Stimulated activated CD8-positive, alpha-beta memory T cell treated with anti-CD3 and anti-CD28 coated beads, Interleukin-4, amount 100 ng/mL, for 24 hours (primary cell): ENCODE measurements at regions not wholly inside any gene's neighbourhood (a gene's known extent, or its start where the extent isn't known, plus 50 kb on each side); places are given as distances from the start of the nearest gene placed in this dataset.
"Not testable (repeated sequence)": the region's sequence is repeated elsewhere in the genome, so short reads cannot be mapped to it uniquely, and the experiment has no call there.

Experiments used
- DNase-seq: peaks from one replicate; pipeline ENCODE4 v3.0.0-alpha.2; 2020; ENCODE audit warnings: low read depth

- not testable (repeated sequence) for DNase-seq
Observed at GRCh38 chr10:130718744-130719447, 582.7 kb downstream of the GLRX3 start.

GRCh38 chr10:130719448-130719752 lies 583.2 kb downstream of the GLRX3 start:
- DNase-seq: no peak

DNA sequence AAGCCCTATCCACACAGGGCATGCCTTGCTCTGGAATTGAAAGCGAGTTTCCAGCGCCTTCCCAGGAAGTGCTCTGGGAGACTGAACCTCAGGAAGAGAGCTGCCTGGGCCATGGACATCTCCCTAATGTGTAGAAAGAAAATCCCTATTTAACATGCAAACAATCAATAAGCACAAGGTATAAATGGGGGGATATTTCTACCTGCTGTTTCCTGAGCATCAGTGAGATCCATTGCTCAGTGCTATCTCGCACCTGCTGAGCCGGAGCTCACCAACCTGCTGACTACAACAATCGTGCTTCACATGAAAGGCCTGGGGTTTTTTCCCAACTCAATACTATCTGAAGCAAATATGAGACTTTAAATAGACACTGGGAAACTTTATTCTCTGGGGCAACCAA lies 584.0 kb downstream of the GLRX3 start:
- DNase-seq: no peak

- DNase-seq: no peak
Observed at GRCh38 chr10:130721971-130722370, 585.8 kb downstream of the GLRX3 start.

DNA sequence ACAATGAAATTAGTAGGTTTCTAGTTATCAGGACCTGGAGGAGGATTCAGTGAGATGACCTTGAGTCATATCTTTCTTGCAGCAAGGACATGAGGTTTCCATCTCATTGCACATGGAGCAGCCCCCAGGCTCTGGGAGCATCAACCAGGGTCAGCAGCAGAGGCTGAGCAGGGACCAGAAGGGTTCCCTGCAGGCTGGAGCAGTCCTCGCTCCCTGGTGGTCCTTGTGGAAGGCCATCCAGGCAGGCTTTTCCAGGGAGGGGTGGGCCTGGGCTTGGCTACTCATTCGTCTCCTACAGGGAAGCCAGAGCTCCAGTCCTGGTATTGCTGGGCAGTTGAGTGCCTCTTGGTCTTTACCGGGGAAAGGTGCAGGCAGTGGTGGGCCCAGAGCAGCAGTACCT lies 587.5 kb downstream of the GLRX3 start:
- DNase-seq: no peak

DNA sequence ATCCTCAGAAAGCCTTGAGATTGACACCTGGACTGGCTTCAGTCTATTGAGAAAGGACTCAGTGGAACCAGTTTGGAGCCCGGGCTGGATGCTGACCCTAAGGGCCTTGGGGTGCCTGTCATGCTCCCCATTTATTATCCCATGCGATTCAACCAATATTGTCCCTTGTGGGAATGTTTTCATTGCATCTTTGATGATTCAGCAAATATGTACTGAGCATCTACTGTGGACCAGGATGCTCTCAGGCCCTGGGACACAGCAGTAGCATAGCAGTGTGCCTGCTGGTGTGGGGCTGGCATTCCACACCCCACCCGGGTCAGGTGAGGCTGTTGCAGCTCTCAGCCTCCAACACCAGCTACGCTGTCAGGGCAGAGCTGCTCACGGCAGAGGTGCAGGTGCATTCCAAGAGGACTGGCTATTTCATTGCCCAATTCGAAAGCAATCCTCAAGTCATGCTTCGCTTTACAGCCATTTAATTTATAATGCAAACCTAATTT lies 586.0 kb downstream of the TCERG1L start:
- no peak for DNase-seq

DNA sequence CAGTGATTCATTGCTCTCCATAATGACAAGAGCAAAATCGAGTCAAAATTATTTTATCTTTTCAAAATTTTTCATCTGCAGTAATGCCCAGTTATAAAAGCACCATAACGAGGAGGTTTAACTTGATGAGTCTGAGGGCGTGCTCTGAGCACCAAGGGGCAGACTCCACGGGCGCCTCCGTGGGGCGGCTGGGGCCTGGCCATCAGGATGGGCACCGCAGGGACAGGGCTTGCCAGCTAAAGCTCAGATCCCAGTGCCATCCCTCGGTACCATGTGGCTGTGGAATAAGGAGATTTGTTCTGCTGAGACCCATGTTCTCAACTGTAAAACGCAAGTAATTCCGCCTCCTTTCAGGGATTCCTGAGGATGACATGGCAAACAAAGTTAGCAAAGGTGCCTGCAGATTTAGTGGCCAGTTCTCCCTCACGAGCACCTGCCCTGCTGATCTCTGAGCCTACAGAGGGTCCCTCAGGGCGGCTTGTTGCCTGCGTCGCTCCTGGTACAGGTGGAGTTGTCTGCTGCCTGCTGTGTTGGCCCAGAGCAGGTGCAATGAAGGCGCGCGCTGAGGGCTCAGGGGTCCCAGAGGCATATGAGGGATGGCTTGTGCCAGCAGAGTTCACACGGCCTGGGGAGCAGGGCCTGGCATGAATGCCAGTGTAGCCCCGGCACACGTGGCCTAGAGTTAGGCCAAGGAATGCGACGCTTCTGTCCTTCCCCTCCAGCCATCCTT lies 584.4 kb downstream of the TCERG1L start:
- no peak for DNase-seq

DNA sequence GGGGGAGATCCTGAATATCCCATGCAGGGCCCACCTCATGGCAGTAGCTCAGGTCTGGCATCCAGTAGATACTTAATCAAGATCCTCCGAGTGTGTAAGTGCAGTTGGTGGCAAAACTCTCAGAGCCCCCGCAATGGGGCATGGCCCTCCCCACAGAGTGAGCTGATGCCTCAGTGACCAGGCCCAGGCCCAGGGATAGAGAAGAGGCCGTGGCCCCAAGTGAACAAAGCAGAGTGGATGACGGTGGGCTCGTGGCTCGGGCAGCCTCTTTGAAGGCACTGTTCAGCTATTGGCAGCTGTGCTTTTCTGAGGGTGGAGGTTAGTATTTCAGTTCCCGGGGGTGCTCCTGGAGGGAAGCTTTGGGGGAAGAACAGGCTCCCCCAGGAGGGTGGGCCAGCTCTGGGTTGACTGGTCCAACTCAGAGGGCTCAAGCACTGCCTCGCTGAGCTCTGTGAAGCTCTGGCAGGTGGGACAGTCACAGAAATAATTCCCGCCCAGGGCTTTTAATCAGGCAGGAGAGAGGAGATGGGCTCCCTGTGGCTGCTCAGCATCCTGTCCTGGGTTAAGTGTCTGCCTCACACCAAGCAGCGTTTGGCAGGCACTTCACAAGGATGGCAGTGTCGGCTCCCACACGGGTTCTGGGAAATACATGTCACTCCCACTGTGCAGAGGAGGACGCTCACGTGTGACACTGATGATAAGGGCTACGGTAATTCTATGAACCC lies 583.6 kb downstream of the TCERG1L start:
- DNase-seq: no peak

- DNase-seq: no peak
Observed at GRCh38 chr10:130728531-130729215, 582.8 kb downstream of the TCERG1L start.

- no peak for DNase-seq
Observed at GRCh38 chr10:130729876-130730275, 581.6 kb downstream of the TCERG1L start.

DNA sequence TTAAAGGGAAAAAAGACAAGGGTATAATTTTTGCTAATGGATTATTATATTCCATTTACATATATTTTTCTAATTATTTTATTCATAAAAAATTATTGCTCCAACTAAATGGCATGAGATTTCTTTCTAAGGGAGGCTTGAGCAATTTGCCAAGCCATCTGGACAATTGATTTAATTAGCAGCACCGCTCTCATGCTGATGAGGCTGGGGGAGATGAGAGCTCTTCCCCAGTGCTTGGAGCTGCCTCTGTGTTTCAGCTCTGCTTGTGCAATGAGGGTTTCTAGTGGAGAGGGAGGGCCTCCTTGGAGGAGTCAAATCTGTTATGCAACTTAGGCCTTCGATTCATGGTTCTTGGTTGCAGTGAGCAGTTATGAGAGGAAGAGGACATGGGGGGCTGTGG lies 574.3 kb downstream of the TCERG1L start:
- DNase-seq: no peak

GRCh38 chr10:130737621-130738020 lies 573.9 kb downstream of the TCERG1L start:
- DNase-seq: no peak

DNA sequence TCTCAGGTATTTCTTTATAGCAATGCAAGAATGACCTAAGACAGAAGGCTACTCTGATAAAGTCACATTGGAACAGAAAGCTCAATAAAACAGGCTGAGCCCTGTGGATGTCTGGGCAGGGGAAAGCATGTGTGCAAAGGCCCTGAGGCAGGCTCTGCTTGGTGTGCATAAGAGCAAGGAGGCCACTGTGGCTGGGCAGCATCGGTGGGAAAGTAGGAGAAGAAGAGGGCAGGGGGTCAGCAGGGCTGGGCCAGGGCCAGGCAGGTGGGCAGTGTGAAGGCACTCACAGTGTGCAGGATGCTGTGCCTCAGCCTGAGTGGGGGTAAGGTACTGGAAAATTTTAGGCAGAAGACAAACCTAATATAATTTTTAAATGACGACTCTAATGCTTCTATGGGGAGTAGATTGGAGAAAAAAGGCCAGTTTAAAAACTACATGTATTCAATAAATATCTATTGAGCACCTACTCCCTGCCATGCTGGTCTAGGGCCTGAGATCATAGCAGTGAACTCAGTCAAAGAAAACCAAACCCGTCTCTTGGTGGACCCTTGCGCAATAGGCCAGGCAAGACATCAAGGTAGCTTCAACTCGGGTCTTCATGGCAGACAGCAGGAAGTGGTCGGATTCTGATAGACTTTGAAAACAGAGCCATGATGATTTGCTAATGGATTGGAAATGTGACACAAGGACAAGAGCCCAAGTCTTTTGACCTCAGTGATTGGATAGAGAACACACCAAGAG lies 572.3 kb downstream of the TCERG1L start:
- DNase-seq: no peak

DNA sequence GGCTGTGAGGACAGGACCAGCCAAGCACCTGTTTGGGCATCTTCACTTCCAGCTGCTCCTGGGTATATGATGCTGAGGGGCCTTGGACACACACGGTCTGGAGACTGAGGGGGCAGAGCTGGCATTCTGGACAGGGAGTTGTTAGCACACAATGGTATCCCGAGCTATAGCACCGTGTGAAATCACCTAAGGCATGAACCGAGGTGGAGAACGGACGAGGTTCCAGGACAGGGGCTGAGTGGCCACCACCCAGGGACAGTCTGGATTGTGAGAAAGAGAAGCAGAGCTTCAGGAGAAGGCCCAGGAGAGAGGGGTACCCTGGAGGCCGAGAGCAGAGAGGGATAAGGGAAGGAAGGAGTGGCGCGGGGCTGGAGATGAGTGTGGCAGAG lies 571.8 kb downstream of the TCERG1L start:
- no peak for DNase-seq

DNA sequence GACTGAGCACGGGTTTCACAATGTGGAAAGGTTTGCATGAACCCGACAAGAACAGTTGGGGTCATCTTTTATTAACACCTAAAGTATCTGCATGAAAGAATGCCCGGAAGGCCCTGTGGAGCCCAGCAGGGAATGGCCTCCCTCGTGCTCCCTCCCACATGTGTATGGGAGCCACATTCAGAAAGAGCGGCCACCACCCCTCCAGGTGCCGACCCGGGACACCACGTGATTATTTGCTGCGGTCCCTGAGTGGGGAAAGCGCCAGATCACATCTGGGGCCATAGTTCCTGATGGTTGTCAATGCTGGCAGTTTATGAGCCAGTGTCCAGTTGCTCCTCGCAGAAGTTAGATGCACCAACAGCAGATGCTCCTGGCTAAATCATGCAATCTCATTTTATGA lies 571.4 kb downstream of the TCERG1L start:
- DNase-seq: no peak

- no peak for DNase-seq
Observed at GRCh38 chr10:130740915-130741750, 570.4 kb downstream of the TCERG1L start.

DNA sequence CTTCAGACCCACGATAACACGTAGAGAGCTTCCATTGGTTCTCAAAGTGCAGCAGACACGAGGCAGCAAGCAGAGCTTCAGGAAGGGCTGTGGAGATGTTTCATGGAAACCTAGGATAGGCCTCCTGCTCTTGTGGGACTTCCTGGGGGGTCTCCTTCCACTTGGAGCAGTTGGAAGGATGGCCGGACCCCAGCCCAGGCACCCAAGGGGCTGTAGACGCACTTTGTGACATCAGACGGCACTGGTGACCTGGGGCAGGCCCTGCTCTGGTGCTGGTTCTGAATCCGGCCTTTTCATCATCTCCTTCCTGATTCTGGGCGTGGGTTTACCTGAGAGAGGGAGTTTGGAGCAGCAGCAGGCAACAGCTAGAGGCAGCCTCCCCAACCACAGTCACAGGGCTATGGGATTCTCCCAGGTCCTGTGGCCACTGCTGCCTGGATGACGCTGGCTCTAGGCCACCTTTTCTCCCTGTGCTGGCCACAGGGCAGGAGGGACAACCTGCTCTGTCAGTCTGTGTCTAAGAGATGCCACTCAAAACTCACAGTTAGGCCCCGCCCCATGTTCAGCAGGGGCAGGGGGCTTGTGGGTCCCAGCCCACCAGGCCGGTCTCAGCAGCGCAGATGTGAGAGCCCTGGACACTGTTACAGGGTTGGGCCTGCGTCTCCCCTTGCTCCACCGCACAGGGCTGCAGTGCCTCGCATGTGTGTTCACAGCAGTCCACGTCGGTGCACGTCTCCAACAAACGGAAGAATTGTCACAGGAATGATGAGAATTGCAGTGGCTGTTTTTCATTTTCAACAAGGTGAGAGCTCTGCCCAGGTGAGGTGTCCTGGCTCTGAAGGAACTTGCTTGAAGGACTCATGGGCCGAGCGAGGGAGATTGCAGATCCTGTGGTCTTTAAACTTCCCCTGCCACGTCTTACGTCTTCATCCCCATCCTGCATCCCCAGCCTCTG lies 569.3 kb downstream of the TCERG1L start:
- DNase-seq: no peak

- DNase-seq: no peak
Observed at GRCh38 chr10:130742941-130743675, 568.4 kb downstream of the TCERG1L start.

DNA sequence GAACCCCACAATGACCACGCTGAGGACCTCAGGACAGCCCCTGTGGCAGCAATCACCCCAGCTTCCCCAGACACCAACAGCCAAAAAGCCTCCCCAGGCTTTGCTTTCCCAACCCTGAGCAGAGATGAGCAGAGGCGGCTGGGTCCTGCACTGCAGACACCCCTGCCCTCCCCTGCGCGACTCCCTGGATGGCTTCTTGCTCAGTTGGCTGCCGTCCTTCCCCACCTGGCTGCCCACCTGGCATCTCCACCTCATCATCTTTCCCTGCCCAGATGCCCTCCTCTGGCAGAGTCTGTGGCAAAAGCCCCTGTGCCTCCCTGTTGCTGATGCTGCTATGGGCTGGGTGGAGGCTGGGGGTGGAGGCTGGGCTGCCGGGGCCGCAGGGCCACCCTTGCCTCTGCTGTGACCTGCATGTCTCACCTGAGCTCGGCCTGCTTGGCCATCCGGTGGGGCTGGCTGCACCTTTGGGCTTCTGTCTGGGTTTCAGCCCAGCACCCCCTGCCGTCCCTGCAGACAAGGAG lies 567.7 kb downstream of the TCERG1L start:
- DNase-seq: no peak
